ENCODE measurements at regions not wholly inside any gene's neighbourhood (a gene's known extent, or its start where the extent isn't known, plus 50 kb on each side); places are given as distances from the start of the nearest gene placed in this dataset.

- no peak overlapping the region for H3K4me2 ChIP-seq (ENCODE audit: low read depth, low read length)
- H3K4ac ChIP-seq (ENCODE audit: low read depth, low read length), result no peak overlapping the region
- H3K79me1 ChIP-seq (ENCODE audit: low read depth in 1 of 2, low read length in 2 of 2), result no peaks in the 10 kb centered on the region
- no peak overlapping the region for H4K91ac ChIP-seq (ENCODE audit: insufficient read depth, low read depth, low read length)
- no peak overlapping the region for H2AK5ac ChIP-seq (ENCODE audit: low read depth, low read length)
- BruUV-seq (replicated peaks), result no TSS peak
- WGBS, 2 experiments (ENCODE audit: extremely low coverage in 2 of 2, insufficient read length in 1 of 2), result 70% methylated on average over 5 of the region's 15 CpGs; no CpG with 5 or more reads in 1 of the 2 experiments
- H3K9me1 ChIP-seq (ENCODE audit: insufficient read depth, low read length), result no peaks in the 10 kb centered on the region
- TF ChIP-seq CEBPB (IDR thresholded peaks at IDR 0.05; ENCODE audit: low read depth, low read length) (no peak), NFE2L2 (IDR thresholded peaks at IDR 0.05; ENCODE audit: low read depth, low read length) (no peak), SMC3 (IDR thresholded peaks at IDR 0.05; ENCODE audit: low read depth, low read length) (no peak), MXI1 (IDR thresholded peaks at IDR 0.05; ENCODE audit: borderline replicate concordance, low read depth, low read length) (no peak), MAFK (IDR thresholded peaks at IDR 0.05; ENCODE audit: low read depth, low read length) (no peak), RCOR1 (IDR thresholded peaks at IDR 0.05; ENCODE audit: insufficient replicate concordance, low read length) (no peak), RFX5 (IDR thresholded peaks at IDR 0.05; ENCODE audit: low read depth, low read length) (no peak)
- no peak overlapping the region for H2AFZ ChIP-seq (replicated peaks; ENCODE audit: low read length, poor library complexity)
- no peak overlapping the region for H2BK120ac ChIP-seq (ENCODE audit: low read depth, low read length)
- H3K27ac ChIP-seq (ENCODE audit: insufficient read depth, low read length), result no peak overlapping the region
- ChIA-PET CTCF (no interaction called here), POLR2A (ENCODE audit: unreplicated experiment) (no interaction called here)
- DNase-seq, result no peak
- no peaks in the 10 kb centered on the region for H3K27me3 ChIP-seq (ENCODE audit: control insufficient read depth, insufficient read depth, low read length)
- H2BK5ac ChIP-seq (ENCODE audit: low read depth, low read length, poor library complexity, severe bottlenecking), result no peak overlapping the region
- H3K9ac ChIP-seq (ENCODE audit: low read depth, low read length), result no peak overlapping the region
- H2AK9ac ChIP-seq (replicated peaks; ENCODE audit: low read depth, low read length, poor library complexity), result no peak overlapping the region
- H3K4me1 ChIP-seq (ENCODE audit: control insufficient read depth, insufficient read depth, low read length), result no peaks in the 10 kb centered on the region
- no peak overlapping the region for H2BK15ac ChIP-seq (ENCODE audit: low read depth, low read length)
- dilution Hi-C loops (cut with HindIII; ENCODE audit: low sequenced_read_pairs, unreplicated experiment), result no loop called here
- H3K4me3 ChIP-seq (ENCODE audit: insufficient read depth, low read depth, low read length), result no peak overlapping the region
- H3K56ac ChIP-seq (ENCODE audit: extremely low read depth, insufficient read depth, low read length), result no peak overlapping the region
- H3K23ac ChIP-seq (ENCODE audit: low read depth, low read length), result no peak overlapping the region
- H4K5ac ChIP-seq (ENCODE audit: low read depth, low read length), result no peak overlapping the region
- no peak overlapping the region for H3K18ac ChIP-seq (ENCODE audit: low read depth, low read length)
- H3K9me3 ChIP-seq (ENCODE audit: control insufficient read depth, insufficient read depth, low read length), result no peaks in the 10 kb centered on the region
- H4K8ac ChIP-seq (ENCODE audit: low read depth in 2 of 2, low read length in 2 of 2), result no peak overlapping the region
- H3K36me3 ChIP-seq (ENCODE audit: control insufficient read depth, insufficient read depth, low read length), result no peaks in the 10 kb centered on the region
- intact Hi-C loops (cut with micrococcal nuclease), result no loop called here
- in situ Hi-C loops (cut with MboI; ENCODE audit: low sequenced_read_pairs), result no loop called here
- H2BK20ac ChIP-seq (ENCODE audit: low read depth, low read length), result no peak overlapping the region
- no peak overlapping the region for H3K14ac ChIP-seq (replicated peaks; ENCODE audit: low read depth, low read length)
- H4K20me1 ChIP-seq (ENCODE audit: insufficient read depth, low read length), result no peaks in the 10 kb centered on the region
- no peak for ATAC-seq (ENCODE audit: low read depth)
These were observed 595.4 kb upstream of the AGA start for GRCh38 chr4:178037459-178038214.

All from IMR-90 (cell line).